LNCAP (cell line): ENCODE measurements at regions not wholly inside any gene's neighbourhood (a gene's known extent, or its start where the extent isn't known, plus 50 kb on each side); places are given as distances from the start of the nearest gene placed in this dataset.

Source experiments
- TF ChIP-seq, protein P1 (sequence below): fragments of 450-650 bp; IDR thresholded peaks from 2 replicates; pipeline ENCODE4 v1.5.1; 2017; ENCODE audit warnings: mild to moderate bottlenecking

GRCh38 chr2:60154142-60154541 lies 399.3 kb downstream of the BCL11A start:
- TF ChIP-seq, protein P1, sequence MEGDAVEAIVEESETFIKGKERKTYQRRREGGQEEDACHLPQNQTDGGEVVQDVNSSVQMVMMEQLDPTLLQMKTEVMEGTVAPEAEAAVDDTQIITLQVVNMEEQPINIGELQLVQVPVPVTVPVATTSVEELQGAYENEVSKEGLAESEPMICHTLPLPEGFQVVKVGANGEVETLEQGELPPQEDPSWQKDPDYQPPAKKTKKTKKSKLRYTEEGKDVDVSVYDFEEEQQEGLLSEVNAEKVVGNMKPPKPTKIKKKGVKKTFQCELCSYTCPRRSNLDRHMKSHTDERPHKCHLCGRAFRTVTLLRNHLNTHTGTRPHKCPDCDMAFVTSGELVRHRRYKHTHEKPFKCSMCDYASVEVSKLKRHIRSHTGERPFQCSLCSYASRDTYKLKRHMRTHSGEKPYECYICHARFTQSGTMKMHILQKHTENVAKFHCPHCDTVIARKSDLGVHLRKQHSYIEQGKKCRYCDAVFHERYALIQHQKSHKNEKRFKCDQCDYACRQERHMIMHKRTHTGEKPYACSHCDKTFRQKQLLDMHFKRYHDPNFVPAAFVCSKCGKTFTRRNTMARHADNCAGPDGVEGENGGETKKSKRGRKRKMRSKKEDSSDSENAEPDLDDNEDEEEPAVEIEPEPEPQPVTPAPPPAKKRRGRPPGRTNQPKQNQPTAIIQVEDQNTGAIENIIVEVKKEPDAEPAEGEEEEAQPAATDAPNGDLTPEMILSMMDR, result no peak

DNA sequence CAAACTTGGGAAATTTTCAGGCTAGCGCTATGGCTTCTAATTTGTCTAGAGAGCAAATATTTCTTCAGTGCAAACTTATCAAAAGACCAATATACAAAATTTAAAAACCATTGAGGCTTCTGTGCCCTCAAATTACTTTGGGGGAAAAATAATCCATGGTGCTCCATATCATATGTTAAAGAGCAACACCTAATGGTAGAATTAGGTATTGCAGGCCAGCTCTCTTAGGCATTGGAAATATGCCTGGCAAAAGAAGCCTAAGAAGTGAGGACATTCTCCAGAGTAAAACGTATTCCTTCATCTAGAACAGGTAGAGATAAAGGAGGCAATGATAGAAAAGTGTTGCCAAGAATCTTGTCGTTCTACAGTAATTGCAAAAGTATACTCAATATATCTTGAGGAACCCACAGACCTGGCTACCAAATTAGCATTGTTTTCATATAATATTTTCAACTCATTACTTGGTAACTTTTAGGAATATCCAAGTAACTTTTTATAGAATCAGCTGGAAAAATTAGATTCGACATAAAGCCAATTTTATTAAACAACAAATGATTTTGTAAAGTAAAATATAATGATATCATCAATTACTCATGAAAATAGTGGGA lies 401.1 kb downstream of the BCL11A start:
- TF ChIP-seq, protein P1, result peak; percentile 74

- TF ChIP-seq, protein P1, result no peak
These were observed 404.3 kb downstream of the BCL11A start for GRCh38 chr2:60149176-60149575.

DNA sequence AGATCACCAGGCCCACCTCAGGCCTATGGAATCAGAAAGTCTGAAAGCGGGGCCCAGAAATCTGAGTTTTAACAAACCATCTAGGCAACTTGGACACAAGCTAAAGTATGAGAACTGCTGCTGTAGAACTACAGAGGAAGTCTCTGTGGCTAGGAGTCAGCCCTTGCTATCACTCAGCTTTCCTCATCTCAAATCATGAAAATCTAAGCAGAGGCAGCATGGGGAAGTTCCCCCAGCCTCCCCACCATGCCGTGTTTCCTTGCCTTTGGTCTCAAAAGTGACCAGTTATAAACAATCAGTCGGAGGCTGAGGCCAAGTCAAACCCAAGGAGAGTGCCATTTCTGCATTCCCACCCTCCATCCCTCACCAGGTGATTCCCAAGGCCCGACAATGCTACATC lies 404.7 kb downstream of the BCL11A start:
- TF ChIP-seq, protein P1, result no peak

GRCh38 chr2:60140185-60140584 lies 413.3 kb downstream of the BCL11A start:
- TF ChIP-seq, protein P1, result no peak

- TF ChIP-seq, protein P1, result no peak
These were observed 416.5 kb downstream of the BCL11A start for GRCh38 chr2:60136913-60137312.

DNA sequence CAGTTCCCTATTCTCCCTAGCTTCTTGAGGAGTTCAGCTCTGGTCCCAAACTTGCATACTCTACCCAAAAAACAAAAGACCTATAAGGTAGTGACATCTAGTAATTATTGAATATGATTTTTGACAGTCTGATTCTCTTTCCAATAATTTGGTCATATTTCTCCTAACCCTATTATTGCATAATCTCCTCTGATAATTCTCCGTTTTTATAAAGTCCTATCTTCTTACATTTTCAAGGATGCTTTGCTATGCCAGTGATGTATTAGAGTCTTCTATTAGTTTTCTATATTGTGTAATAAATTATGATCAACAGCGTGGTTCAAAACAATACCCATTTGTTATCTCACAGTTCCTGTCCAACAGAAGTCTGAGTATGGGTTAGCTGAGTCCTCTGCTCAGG lies 426.3 kb downstream of the BCL11A start:
- TF ChIP-seq, protein P1, result no peak
